IMR-90 (cell line): ENCODE measurements at regions not wholly inside any gene's neighbourhood (a gene's known extent, or its start where the extent isn't known, plus 50 kb on each side); places are given as distances from the start of the nearest gene placed in this dataset.

ENCODE experiments used
- ATAC-seq: fragments of 200-7000 bp; cut with Tn5 transposase; 2 replicates; pipeline ENCODE4 v1.9.1; 2020; ENCODE audit warnings: low read depth, mild to moderate bottlenecking, moderate library complexity
- BruUV-seq: library from RNA; stranded (reverse); fragments of 400-500 nt; replicated peaks from 2 replicates; lab custom pipeline; 2021; lab: Mats Ljungman, UMichigan
- CTCF ChIA-PET: fragments of 300-600 bp; formaldehyde crosslinking; extraction: SDS; loops from one replicate; lab custom pipeline; 2021; ENCODE audit warnings: antibody characterized with exemption; lab: Yijun Ruan, JAX
- POLR2A ChIA-PET: fragments of 300-600 bp; sonication (Branson Sonifier 250); formaldehyde crosslinking; loops from one replicate; lab custom pipeline; 2022; ENCODE audit warnings: antibody characterized with exemption; ENCODE audit not compliant: unreplicated experiment; lab: Charles Lee
- DNase-seq: peaks from one replicate; pipeline ENCODE4 v3.0.0; 2013
- H2AFZ ChIP-seq: replicated peaks from 2 replicates; pipeline ENCODE3; 2013; ENCODE audit warnings: low read length, mild to moderate bottlenecking; ENCODE audit not compliant: poor library complexity
- H2AK5ac ChIP-seq: 2 replicates; pipeline ENCODE4 v1.6.1; 2013; ENCODE audit warnings: low read depth, low read length, inconsistent platforms
- H2AK9ac ChIP-seq: replicated peaks from 2 replicates; pipeline ENCODE3; 2013; ENCODE audit warnings: mild to moderate bottlenecking, low read depth, low read length, moderate library complexity; ENCODE audit not compliant: poor library complexity
- H2BK120ac ChIP-seq: 2 replicates; pipeline ENCODE4 v1.6.1; 2013; ENCODE audit warnings: low read depth, low read length, inconsistent platforms
- H2BK15ac ChIP-seq: 3 replicates; pipeline ENCODE4 v1.6.1; 2013; ENCODE audit warnings: low read depth, low read length, inconsistent platforms
- H2BK20ac ChIP-seq: 2 replicates; pipeline ENCODE4 v1.6.1; 2013; ENCODE audit warnings: low read depth, mild to moderate bottlenecking, inconsistent platforms, low read length, moderate library complexity
- H2BK5ac ChIP-seq: 2 replicates; pipeline ENCODE4 v1.6.1; 2013; ENCODE audit warnings: mild to moderate bottlenecking, low read depth, low read length, inconsistent platforms; ENCODE audit not compliant: poor library complexity, severe bottlenecking
- H3K14ac ChIP-seq: replicated peaks from 2 replicates; pipeline ENCODE4 v1.6.1; 2013; ENCODE audit warnings: low read depth, low read length, inconsistent platforms
- H3K18ac ChIP-seq: 2 replicates; pipeline ENCODE4 v1.6.1; 2013; ENCODE audit warnings: low read depth, low read length, control low read depth
- H3K23ac ChIP-seq: 2 replicates; pipeline ENCODE4 v1.6.1; 2013; ENCODE audit warnings: low read depth, low read length, inconsistent platforms
- H3K27ac ChIP-seq: 2 replicates; pipeline ENCODE4 v1.5.1; 2013; ENCODE audit warnings: mild to moderate bottlenecking, control low read depth, low read length; ENCODE audit not compliant: insufficient read depth
- H3K27me3 ChIP-seq: 2 replicates; pipeline ENCODE4 v1.6.1; 2013; ENCODE audit warnings: low read length; ENCODE audit not compliant: control insufficient read depth, insufficient read depth
- H3K36me3 ChIP-seq: 2 replicates; pipeline ENCODE4 v1.6.1; 2013; ENCODE audit warnings: low read length, mixed read lengths; ENCODE audit not compliant: control insufficient read depth, insufficient read depth
- H3K4ac ChIP-seq: 2 replicates; pipeline ENCODE4 v1.6.1; 2013; ENCODE audit warnings: low read depth, low read length, inconsistent platforms
- H3K4me1 ChIP-seq: 2 replicates; pipeline ENCODE4 v1.6.1; 2013; ENCODE audit warnings: low read length, mixed read lengths; ENCODE audit not compliant: control insufficient read depth, insufficient read depth
- H3K4me2 ChIP-seq: 2 replicates; pipeline ENCODE4 v1.6.1; 2013; ENCODE audit warnings: low read depth, mild to moderate bottlenecking, control low read depth, low read length, moderate library complexity
- H3K4me3 ChIP-seq: 2 replicates; pipeline ENCODE4 v1.5.1; 2013; ENCODE audit warnings: low read depth, mild to moderate bottlenecking, control low read depth, low read length, moderate library complexity; ENCODE audit not compliant: insufficient read depth
- H3K56ac ChIP-seq: 2 replicates; pipeline ENCODE4 v1.6.1; 2013; ENCODE audit warnings: low read length, inconsistent platforms; ENCODE audit not compliant: insufficient read depth; ENCODE audit errors: extremely low read depth
- H3K79me1 ChIP-seq, 2 experiments: 2 replicates each; pipeline ENCODE4 v1.6.1; 2013; ENCODE audit warnings: low read length in 2 of 2, inconsistent platforms in 1 of 2, low read depth in 1 of 2
- H3K9ac ChIP-seq: 2 replicates; pipeline ENCODE4 v1.6.1; 2013; ENCODE audit warnings: low read depth, low read length, control low read depth
- H3K9me1 ChIP-seq: 2 replicates; pipeline ENCODE4 v1.6.1; 2013; ENCODE audit warnings: low read length, inconsistent platforms; ENCODE audit not compliant: insufficient read depth
- H3K9me3 ChIP-seq: 2 replicates; pipeline ENCODE4 v1.6.1; 2013; ENCODE audit warnings: low read length; ENCODE audit not compliant: control insufficient read depth, insufficient read depth
- H4K20me1 ChIP-seq: 2 replicates; pipeline ENCODE4 v1.6.1; 2013; ENCODE audit warnings: low read length, inconsistent platforms; ENCODE audit not compliant: insufficient read depth
- H4K5ac ChIP-seq: 2 replicates; pipeline ENCODE4 v1.6.1; 2013; ENCODE audit warnings: mild to moderate bottlenecking, low read depth, low read length, control low read depth
- H4K8ac ChIP-seq, 2 experiments: 2 replicates each; pipeline ENCODE4 v1.6.1; 2013; ENCODE audit warnings: low read depth in 2 of 2, low read length in 2 of 2, control low read depth in 1 of 2, inconsistent platforms in 1 of 2
- H4K91ac ChIP-seq: 2 replicates; pipeline ENCODE4 v1.6.1; 2013; ENCODE audit warnings: low read depth, low read length, inconsistent platforms; ENCODE audit not compliant: insufficient read depth
- BHLHE40 ChIP-seq: fragments of 150-350 bp; IDR thresholded peaks from 2 replicates; pipeline ENCODE4 v1.6.1; 2016; ENCODE audit warnings: mild to moderate bottlenecking, low read depth, low read length
- CEBPB ChIP-seq: IDR thresholded peaks from 2 replicates; pipeline ENCODE4 v1.6.1; 2012; ENCODE audit warnings: low read depth, low read length, improper control_type of control experiment
- CHD1 ChIP-seq: IDR thresholded peaks from 2 replicates; pipeline ENCODE4 v1.6.1; 2012; ENCODE audit warnings: low read depth, low read length, improper control_type of control experiment
- ELK1 ChIP-seq: fragments of 150-350 bp; IDR thresholded peaks from 2 replicates; pipeline ENCODE4 v1.6.1; 2016; ENCODE audit warnings: low read depth, mild to moderate bottlenecking, low read length, moderate library complexity, borderline replicate concordance
- FOS ChIP-seq: fragments of 150-350 bp; IDR thresholded peaks from 2 replicates; pipeline ENCODE4 v1.6.1; 2016; ENCODE audit warnings: low read depth, low read length
- MAFK ChIP-seq: IDR thresholded peaks from 2 replicates; pipeline ENCODE4 v1.6.1; 2012; ENCODE audit warnings: low read depth, low read length, improper control_type of control experiment
- MAZ ChIP-seq: IDR thresholded peaks from 2 replicates; pipeline ENCODE4 v1.6.1; 2012; ENCODE audit warnings: low read depth, mild to moderate bottlenecking, low read length, improper control_type of control experiment, moderate library complexity, borderline replicate concordance
- MXI1 ChIP-seq: IDR thresholded peaks from 2 replicates; pipeline ENCODE4 v1.6.1; 2012; ENCODE audit warnings: low read depth, mild to moderate bottlenecking, low read length, moderate library complexity, borderline replicate concordance
- NFE2L2 ChIP-seq: fragments of 150-350 bp; IDR thresholded peaks from 2 replicates; pipeline ENCODE4 v1.6.1; 2016; ENCODE audit warnings: low read depth, mild to moderate bottlenecking, low read length
- POLR2A ChIP-seq: IDR thresholded peaks from 2 replicates; pipeline ENCODE4 v1.6.1; 2012; ENCODE audit warnings: mild to moderate bottlenecking, low read depth, low read length
- RAD21 ChIP-seq: IDR thresholded peaks from 2 replicates; pipeline ENCODE4 v1.6.1; 2012; ENCODE audit warnings: low read length, improper control_type of control experiment
- RCOR1 ChIP-seq: IDR thresholded peaks from 2 replicates; pipeline ENCODE4 v1.6.1; 2012; ENCODE audit warnings: mild to moderate bottlenecking, low read length, improper control_type of control experiment; ENCODE audit not compliant: insufficient replicate concordance
- RFX5 ChIP-seq: IDR thresholded peaks from 2 replicates; pipeline ENCODE4 v1.8.0; 2012; ENCODE audit warnings: low read depth, mild to moderate bottlenecking, low read length, moderate library complexity
- SMC3 ChIP-seq: fragments of 150-350 bp; IDR thresholded peaks from 2 replicates; pipeline ENCODE4 v1.6.1; 2016; ENCODE audit warnings: low read depth, mild to moderate bottlenecking, antibody characterized with exemption, low read length, moderate library complexity
- whole genome bisulfite sequencing, 2 experiments: methylation state at CpG; one replicate each; pipeline versions ENCODE4 v1.1.5 to v1.1.7; 2013; ENCODE audit warnings: missing lambda C conversion rate in 2 of 2; ENCODE audit not compliant: insufficient read length in 1 of 2; ENCODE audit errors: extremely low coverage in 2 of 2; 5-methylcytosine and 5-hydroxymethylcytosine counted together
- dilution Hi-C: fragments of 300-500 bp; cut with HindIII; formaldehyde crosslinking; loops from one replicate; pipeline ENCODE4 v1.14.3; 2018; ENCODE audit warnings: low sequenced_read_pairs; ENCODE audit not compliant: unreplicated experiment
- in situ Hi-C: fragments of 300-500 bp; cut with MboI; formaldehyde crosslinking; loops from 3 replicates; pipeline ENCODE4 v1.14.3; 2019; ENCODE audit warnings: low sequenced_read_pairs, inconsistent platforms, mixed read lengths
- intact Hi-C: fragments of 100-400 bp; cut with micrococcal nuclease; formaldehyde crosslinking; loops from 2 replicates; pipeline ENCODE4 v1.10.0; 2022
- TF ChIP-seq, protein P1 (sequence below): conservative IDR thresholded peaks from 2 replicates; pipeline ENCODE4 v1.5.1; 2012; ENCODE audit warnings: mild to moderate bottlenecking, low read depth, low read length, improper control_type of control experiment
- TF ChIP-seq, protein P2 (sequence below): fragments of 150-350 bp; IDR thresholded peaks from 2 replicates; pipeline ENCODE4 v1.6.1; 2017; ENCODE audit warnings: mild to moderate bottlenecking, antibody characterized with exemption, low read length, low read depth

- H2AK9ac ChIP-seq: no peak overlapping the region
- H3K36me3 ChIP-seq: no peaks in the 10 kb centered on the region
- H2AFZ ChIP-seq: no peak overlapping the region
- no peaks in the 10 kb centered on the region for H3K79me1 ChIP-seq
- H3K56ac ChIP-seq: no peak overlapping the region
- H3K4ac ChIP-seq: no peak overlapping the region
- intact Hi-C loops (no loop called here), in situ Hi-C loops (no loop called here), dilution Hi-C loops (no loop called here)
- no peak for ATAC-seq
- H2BK15ac ChIP-seq: no peak overlapping the region
- no peak overlapping the region for H4K91ac ChIP-seq
- no peak overlapping the region for H3K14ac ChIP-seq
- WGBS, 2 experiments: 0% methylated on average over 1 of the region's 3 CpGs; no CpG with 5 or more reads in 1 of the 2 experiments
- DNase-seq: no peak
- no peak overlapping the region for H3K4me3 ChIP-seq
- no peak overlapping the region for H2BK20ac ChIP-seq
- H3K23ac ChIP-seq: no peak overlapping the region
- H3K18ac ChIP-seq: no peak overlapping the region
- H2AK5ac ChIP-seq: no peak overlapping the region
- no peak overlapping the region for H4K5ac ChIP-seq
- no TSS peak for BruUV-seq
- no peaks in the 10 kb centered on the region for H3K9me1 ChIP-seq
- no peak overlapping the region for H3K9ac ChIP-seq
- H3K4me2 ChIP-seq: no peak overlapping the region
- H3K4me1 ChIP-seq: no peaks in the 10 kb centered on the region
- POLR2A ChIA-PET: no interaction called here
- no peak overlapping the region for H2BK120ac ChIP-seq
- no peak overlapping the region for H3K27ac ChIP-seq
- no peak overlapping the region for H2BK5ac ChIP-seq
- H3K9me3 ChIP-seq: peaks cover 2% of the 10 kb centered on the region; the same call in 1 of the 2 replicates
- no peaks in the 10 kb centered on the region for H3K27me3 ChIP-seq
- TF ChIP-seq, protein P1, sequence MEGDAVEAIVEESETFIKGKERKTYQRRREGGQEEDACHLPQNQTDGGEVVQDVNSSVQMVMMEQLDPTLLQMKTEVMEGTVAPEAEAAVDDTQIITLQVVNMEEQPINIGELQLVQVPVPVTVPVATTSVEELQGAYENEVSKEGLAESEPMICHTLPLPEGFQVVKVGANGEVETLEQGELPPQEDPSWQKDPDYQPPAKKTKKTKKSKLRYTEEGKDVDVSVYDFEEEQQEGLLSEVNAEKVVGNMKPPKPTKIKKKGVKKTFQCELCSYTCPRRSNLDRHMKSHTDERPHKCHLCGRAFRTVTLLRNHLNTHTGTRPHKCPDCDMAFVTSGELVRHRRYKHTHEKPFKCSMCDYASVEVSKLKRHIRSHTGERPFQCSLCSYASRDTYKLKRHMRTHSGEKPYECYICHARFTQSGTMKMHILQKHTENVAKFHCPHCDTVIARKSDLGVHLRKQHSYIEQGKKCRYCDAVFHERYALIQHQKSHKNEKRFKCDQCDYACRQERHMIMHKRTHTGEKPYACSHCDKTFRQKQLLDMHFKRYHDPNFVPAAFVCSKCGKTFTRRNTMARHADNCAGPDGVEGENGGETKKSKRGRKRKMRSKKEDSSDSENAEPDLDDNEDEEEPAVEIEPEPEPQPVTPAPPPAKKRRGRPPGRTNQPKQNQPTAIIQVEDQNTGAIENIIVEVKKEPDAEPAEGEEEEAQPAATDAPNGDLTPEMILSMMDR: no peak
- TF ChIP-seq RCOR1 (no peak), CEBPB (no peak), POLR2A (no peak), MXI1 (no peak), RFX5 (no peak), MAZ (no peak), SMC3 (no peak), NFE2L2 (no peak), RAD21 (no peak), FOS (no peak), CHD1 (no peak), ELK1 (no peak), MAFK (no peak), BHLHE40 (no peak)
- TF ChIP-seq, protein P2, sequence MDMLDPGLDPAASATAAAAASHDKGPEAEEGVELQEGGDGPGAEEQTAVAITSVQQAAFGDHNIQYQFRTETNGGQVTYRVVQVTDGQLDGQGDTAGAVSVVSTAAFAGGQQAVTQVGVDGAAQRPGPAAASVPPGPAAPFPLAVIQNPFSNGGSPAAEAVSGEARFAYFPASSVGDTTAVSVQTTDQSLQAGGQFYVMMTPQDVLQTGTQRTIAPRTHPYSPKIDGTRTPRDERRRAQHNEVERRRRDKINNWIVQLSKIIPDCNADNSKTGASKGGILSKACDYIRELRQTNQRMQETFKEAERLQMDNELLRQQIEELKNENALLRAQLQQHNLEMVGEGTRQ: no peak
- H4K20me1 ChIP-seq: no peaks in the 10 kb centered on the region
- CTCF ChIA-PET: no interaction called here
- H4K8ac ChIP-seq: no peak overlapping the region
Measured at GRCh38 chr4:153954654-153955053, 165.8 kb upstream of the SFRP2 start.
